ENCODE measurements at regions not wholly inside any gene's neighbourhood (a gene's known extent, or its start where the extent isn't known, plus 50 kb on each side); places are given as distances from the start of the nearest gene placed in this dataset.

DNA sequence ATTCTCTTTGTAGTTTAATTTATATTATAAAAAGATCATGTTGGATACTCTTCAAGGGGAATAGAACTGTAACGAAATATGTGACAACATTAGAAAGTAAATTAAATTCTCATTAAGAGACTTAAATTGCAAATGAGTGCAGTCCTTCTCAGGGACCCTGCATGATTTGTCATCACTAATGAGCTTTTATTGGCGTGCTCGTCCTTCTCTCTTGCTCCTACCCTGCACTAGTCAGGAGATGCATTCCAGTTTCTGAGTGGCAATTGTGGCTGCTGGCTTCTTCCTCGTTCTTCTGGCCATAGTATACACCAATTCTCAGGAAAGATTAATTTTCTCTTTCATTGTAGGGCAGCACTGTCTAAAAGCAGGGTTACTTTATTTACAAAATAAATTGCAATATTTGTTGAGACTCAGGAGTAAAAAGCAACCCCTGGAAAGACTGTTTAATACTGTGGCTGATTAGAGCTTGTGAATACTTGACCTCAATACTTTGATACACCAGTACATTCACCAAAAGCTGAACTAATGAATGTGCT is 376.3 kb upstream of the CHD1 start:
- no peak for TF ChIP-seq CTCF (IDR thresholded peaks at IDR 0.05; ENCODE audit: extremely low read depth, missing control alignments)
- DNase-seq (ENCODE audit: low spot score): no peak

GRCh38 chr5:99285606-99286005 is 356.8 kb upstream of the CHD1 start:
- no peak for DNase-seq (ENCODE audit: low spot score)
- no peak for TF ChIP-seq CTCF (IDR thresholded peaks at IDR 0.05; ENCODE audit: extremely low read depth, missing control alignments)

GRCh38 chr5:99275128-99275527 is 346.3 kb upstream of the CHD1 start:
- no peak for TF ChIP-seq CTCF (IDR thresholded peaks at IDR 0.05; ENCODE audit: extremely low read depth, missing control alignments)
- DNase-seq (ENCODE audit: low spot score): no peak

- no peak for DNase-seq (ENCODE audit: low spot score)
Measured at GRCh38 chr5:99272576-99272975, 343.8 kb upstream of the CHD1 start.

GRCh38 chr5:99258819-99259218 is 330.0 kb upstream of the CHD1 start:
- no peak for DNase-seq (ENCODE audit: low spot score)
- no peak for TF ChIP-seq CTCF (IDR thresholded peaks at IDR 0.05; ENCODE audit: extremely low read depth, missing control alignments)

More at GRCh38 chr5:99272576-99272975, 343.8 kb upstream of the CHD1 start:
- TF ChIP-seq CTCF (IDR thresholded peaks at IDR 0.05; ENCODE audit: extremely low read depth, missing control alignments): no peak

GRCh38 chr5:99248066-99248465 is 319.3 kb upstream of the CHD1 start:
- no peak for TF ChIP-seq CTCF (IDR thresholded peaks at IDR 0.05; ENCODE audit: extremely low read depth, missing control alignments)
- DNase-seq (ENCODE audit: low spot score): no peak

DNA sequence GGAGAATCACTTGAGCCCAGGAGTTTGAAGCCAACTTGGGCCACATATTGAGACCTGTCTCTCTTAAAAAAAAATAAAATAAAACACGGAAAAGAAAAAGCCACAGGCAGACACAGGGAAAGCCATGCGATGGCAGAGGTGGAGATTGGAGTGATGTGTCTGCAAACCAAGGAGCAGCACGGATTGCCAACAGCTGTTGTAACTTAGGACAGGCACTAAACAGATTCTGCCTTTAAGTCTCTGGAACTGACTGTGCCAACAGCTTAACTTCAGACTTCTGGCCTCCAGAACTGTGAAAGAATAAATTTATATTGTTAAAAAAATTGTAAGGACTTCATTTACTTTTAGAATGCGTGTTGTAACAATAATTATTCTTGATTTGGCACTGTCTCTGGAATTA is 318.5 kb upstream of the CHD1 start:
- no peak for TF ChIP-seq CTCF (IDR thresholded peaks at IDR 0.05; ENCODE audit: extremely low read depth, missing control alignments)

More for the DNA sequence above, 318.5 kb upstream of the CHD1 start:
- DNase-seq (ENCODE audit: low spot score): no peak

Measured in GM20000 (cell line).